Mammary epithelial cell (primary cell): ENCODE measurements at regions not wholly inside any gene's neighbourhood (a gene's known extent, or its start where the extent isn't known, plus 50 kb on each side); places are given as distances from the start of the nearest gene placed in this dataset.

Source experiments
- EZH2 ChIP-seq: IDR thresholded peaks from 2 replicates; pipeline ENCODE4 v1.6.1; 2012; ENCODE audit warnings: low read length, inconsistent platforms, borderline replicate concordance
- TF ChIP-seq, protein P1 (sequence below), 2 donors: IDR thresholded peaks in 1 of 2; conservative IDR thresholded peaks in 1 of 2; 2 replicates each; pipeline ENCODE4 v1.5.1; 2011 to 2012; ENCODE audit warnings: inconsistent platforms in 2 of 2, low read length in 2 of 2, mild to moderate bottlenecking in 2 of 2, control low read depth in 1 of 2, low read depth in 1 of 2; ENCODE audit not compliant: insufficient read depth in 1 of 2; ENCODE audit errors: extremely low read depth in 1 of 2

DNA sequence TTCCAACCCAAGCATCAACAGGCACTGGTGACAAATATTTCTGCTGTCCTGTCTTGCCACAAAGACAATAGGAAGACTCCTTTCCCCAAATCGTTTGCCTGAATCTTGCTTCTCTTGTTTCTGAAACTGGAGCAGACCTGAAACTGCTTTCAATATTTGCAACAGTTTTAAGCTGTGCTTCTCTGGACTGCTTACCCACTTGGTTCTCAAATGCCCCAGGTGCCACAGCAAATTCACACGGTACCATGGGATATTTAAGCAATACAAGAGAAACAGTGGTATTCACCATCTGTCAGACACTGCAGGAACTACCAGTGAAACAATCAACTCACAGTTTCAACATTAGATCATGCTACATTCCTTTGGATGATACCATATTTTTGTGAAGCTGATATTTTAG is 309.4 kb downstream of the PARP8 start:
- TF ChIP-seq, protein P1, sequence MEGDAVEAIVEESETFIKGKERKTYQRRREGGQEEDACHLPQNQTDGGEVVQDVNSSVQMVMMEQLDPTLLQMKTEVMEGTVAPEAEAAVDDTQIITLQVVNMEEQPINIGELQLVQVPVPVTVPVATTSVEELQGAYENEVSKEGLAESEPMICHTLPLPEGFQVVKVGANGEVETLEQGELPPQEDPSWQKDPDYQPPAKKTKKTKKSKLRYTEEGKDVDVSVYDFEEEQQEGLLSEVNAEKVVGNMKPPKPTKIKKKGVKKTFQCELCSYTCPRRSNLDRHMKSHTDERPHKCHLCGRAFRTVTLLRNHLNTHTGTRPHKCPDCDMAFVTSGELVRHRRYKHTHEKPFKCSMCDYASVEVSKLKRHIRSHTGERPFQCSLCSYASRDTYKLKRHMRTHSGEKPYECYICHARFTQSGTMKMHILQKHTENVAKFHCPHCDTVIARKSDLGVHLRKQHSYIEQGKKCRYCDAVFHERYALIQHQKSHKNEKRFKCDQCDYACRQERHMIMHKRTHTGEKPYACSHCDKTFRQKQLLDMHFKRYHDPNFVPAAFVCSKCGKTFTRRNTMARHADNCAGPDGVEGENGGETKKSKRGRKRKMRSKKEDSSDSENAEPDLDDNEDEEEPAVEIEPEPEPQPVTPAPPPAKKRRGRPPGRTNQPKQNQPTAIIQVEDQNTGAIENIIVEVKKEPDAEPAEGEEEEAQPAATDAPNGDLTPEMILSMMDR (conservative IDR thresholded peaks at IDR 0.05 in 1 of 2, IDR thresholded peaks at IDR 0.05 in 1 of 2; ENCODE audit: extremely low read depth in 1 of 2, insufficient read depth in 1 of 2, low read depth in 1 of 2, low read length in 2 of 2): no peak
- TF ChIP-seq EZH2: no peak
